Omental fat pad (tissue), 3 donors: ENCODE measurements at regions not wholly inside any gene's neighbourhood (a gene's known extent, or its start where the extent isn't known, plus 50 kb on each side); places are given as distances from the start of the nearest gene placed in this dataset.

Source experiments
- ATAC-seq: fragments of 150-250 bp; one replicate; pipeline ENCODE4 v1.9.1; 2016; ENCODE audit warnings: mild to moderate bottlenecking, moderate library complexity; ENCODE audit not compliant: low FRiP score
- DNase-seq: peaks from one replicate; pipeline ENCODE4 v3.0.0-alpha.2; 2019; ENCODE audit warnings: low spot score
- TF ChIP-seq, protein P1 (sequence below), 3 donors: fragments of 450-650 bp; IDR thresholded peaks; one replicate each; pipeline ENCODE4 v1.5.1; 2016 to 2017; ENCODE audit warnings: antibody characterized with exemption in 3 of 3, mild to moderate bottlenecking in 3 of 3, moderate library complexity in 2 of 3

DNA sequence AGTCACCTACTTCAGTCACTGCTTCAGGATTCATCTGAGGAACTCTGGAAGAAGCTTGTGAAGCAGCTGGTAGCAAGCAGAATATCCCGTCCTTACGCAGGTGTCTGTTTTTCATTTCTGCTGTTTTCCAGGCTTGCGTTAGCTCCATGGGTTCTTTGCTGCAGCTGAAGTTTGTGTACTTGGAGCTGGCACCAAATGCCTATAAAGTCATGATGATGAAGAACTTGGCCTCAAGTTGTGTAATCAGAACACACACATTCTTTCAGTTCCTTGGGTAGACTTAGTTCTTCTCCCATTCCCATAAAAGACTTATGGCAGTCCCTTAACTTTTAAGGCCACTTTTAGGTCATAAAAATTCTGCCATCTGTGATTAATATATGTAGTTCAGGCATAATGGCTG, 116.7 kb downstream of the LRRC70 start:
- ATAC-seq = no peak
- TF ChIP-seq, protein P1, sequence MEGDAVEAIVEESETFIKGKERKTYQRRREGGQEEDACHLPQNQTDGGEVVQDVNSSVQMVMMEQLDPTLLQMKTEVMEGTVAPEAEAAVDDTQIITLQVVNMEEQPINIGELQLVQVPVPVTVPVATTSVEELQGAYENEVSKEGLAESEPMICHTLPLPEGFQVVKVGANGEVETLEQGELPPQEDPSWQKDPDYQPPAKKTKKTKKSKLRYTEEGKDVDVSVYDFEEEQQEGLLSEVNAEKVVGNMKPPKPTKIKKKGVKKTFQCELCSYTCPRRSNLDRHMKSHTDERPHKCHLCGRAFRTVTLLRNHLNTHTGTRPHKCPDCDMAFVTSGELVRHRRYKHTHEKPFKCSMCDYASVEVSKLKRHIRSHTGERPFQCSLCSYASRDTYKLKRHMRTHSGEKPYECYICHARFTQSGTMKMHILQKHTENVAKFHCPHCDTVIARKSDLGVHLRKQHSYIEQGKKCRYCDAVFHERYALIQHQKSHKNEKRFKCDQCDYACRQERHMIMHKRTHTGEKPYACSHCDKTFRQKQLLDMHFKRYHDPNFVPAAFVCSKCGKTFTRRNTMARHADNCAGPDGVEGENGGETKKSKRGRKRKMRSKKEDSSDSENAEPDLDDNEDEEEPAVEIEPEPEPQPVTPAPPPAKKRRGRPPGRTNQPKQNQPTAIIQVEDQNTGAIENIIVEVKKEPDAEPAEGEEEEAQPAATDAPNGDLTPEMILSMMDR (IDR thresholded peaks at IDR 0.05) = no peak

GRCh38 chr5:62692946-62693713, 114.5 kb downstream of the LRRC70 start:
- ATAC-seq (no peak), DNase-seq (no peak)
- TF ChIP-seq, protein P1 (IDR thresholded peaks at IDR 0.05) = no peak

More for the DNA sequence above, 116.7 kb downstream of the LRRC70 start:
- DNase-seq = no peak

- DNase-seq = no peak
- no peak for ATAC-seq
- TF ChIP-seq, protein P1 (IDR thresholded peaks at IDR 0.05) = no peak
Observed at GRCh38 chr5:62691946-62692345, 113.3 kb downstream of the LRRC70 start.

GRCh38 chr5:62690421-62690820, 111.8 kb downstream of the LRRC70 start:
- TF ChIP-seq, protein P1 (IDR thresholded peaks at IDR 0.05) = no peak
- ATAC-seq = no peak
- no peak for DNase-seq

- ATAC-seq = no peak
- TF ChIP-seq, protein P1 (IDR thresholded peaks at IDR 0.05) = no peak
Observed at GRCh38 chr5:62689599-62690368, 111.2 kb downstream of the LRRC70 start.

DNA sequence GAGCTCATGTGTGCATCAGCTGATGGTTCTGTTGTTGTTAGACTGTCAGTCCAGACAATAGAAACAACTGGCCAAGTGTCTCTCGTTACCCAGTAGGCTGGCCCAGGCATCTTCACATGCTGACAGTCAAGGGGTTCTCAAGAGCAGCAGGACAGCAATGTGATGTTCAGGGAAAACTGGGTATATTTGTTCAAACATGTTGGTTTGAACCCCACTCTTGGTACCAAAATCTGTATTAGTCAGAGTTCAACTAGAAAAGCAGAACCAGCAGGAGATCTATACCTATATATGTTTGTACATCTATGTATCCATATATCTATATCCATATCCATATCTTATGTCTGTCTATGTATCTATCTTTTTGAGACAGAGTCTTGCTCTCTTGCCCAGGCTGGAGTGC, 108.1 kb downstream of the LRRC70 start:
- DNase-seq = no peak
- no peak for ATAC-seq
- TF ChIP-seq, protein P1 (IDR thresholded peaks at IDR 0.05) = no peak

More at GRCh38 chr5:62689599-62690368, 111.2 kb downstream of the LRRC70 start:
- DNase-seq = no peak
